Smooth muscle cell (in vitro differentiated cells): ENCODE measurements at regions not wholly inside any gene's neighbourhood (a gene's known extent, or its start where the extent isn't known, plus 50 kb on each side); places are given as distances from the start of the nearest gene placed in this dataset.
A peak's percentile ranks its signal among the peaks of the same experiment; 100 is the strongest.

ENCODE experiments used
- DNase-seq: peaks from one replicate; lab custom pipeline; 2025; ENCODE audit not compliant: unreplicated experiment; lab: John Stamatoyannopoulos, UW
- H2AFZ ChIP-seq: fragments of 200-600 bp; sonication (generic); 2 replicates; pipeline ENCODE4 v1.6.0; 2016; ENCODE audit warnings: antibody characterized with exemption, low read depth, mild to moderate bottlenecking
- H3F3A ChIP-seq: fragments of 200-600 bp; sonication (generic); 2 replicates; pipeline ENCODE4 v1.6.0; 2017; ENCODE audit warnings: antibody characterized with exemption, low read depth
- H3K27ac ChIP-seq: fragments of 200-600 bp; sonication (generic); 2 replicates; pipeline ENCODE4 v1.5.1; 2016; ENCODE audit warnings: low read depth, mild to moderate bottlenecking
- H3K27me3 ChIP-seq: fragments of 200-600 bp; sonication (generic); 2 replicates; pipeline ENCODE4 v1.6.1; 2016; ENCODE audit warnings: low read depth, mild to moderate bottlenecking
- H3K36me3 ChIP-seq: fragments of 200-600 bp; sonication (generic); 2 replicates; pipeline ENCODE4 v1.5.1; 2016; ENCODE audit warnings: low read depth
- H3K4me1 ChIP-seq: fragments of 200-600 bp; sonication (generic); 2 replicates; pipeline ENCODE4 v1.5.1; 2016; ENCODE audit warnings: low read depth
- H3K4me2 ChIP-seq: fragments of 200-600 bp; sonication (generic); 2 replicates; pipeline ENCODE4 v1.6.0; 2016; ENCODE audit warnings: mild to moderate bottlenecking
- H3K4me3 ChIP-seq: fragments of 200-600 bp; sonication (generic); 2 replicates; pipeline ENCODE4 v1.5.1; 2016; ENCODE audit warnings: mild to moderate bottlenecking
- H3K79me2 ChIP-seq: fragments of 200-600 bp; sonication (generic); 2 replicates; pipeline ENCODE4 v1.6.0; 2016; ENCODE audit warnings: low read depth, mild to moderate bottlenecking
- H3K9ac ChIP-seq: fragments of 200-600 bp; sonication (generic); 2 replicates; pipeline ENCODE4 v1.6.0; 2016; ENCODE audit warnings: low read depth
- H3K9me3 ChIP-seq: fragments of 200-600 bp; sonication (generic); replicated peaks from 2 replicates; pipeline ENCODE4 v1.5.1; 2016; ENCODE audit warnings: low read depth
- H4K20me1 ChIP-seq: fragments of 200-600 bp; sonication (generic); 2 replicates; pipeline ENCODE4 v1.6.0; 2016; ENCODE audit warnings: low read depth
- CTCF ChIP-seq: fragments of 200-600 bp; sonication (generic); IDR thresholded peaks from 2 replicates; pipeline ENCODE4 v1.5.1; 2017; ENCODE audit warnings: borderline replicate concordance, mild to moderate bottlenecking, antibody characterized with exemption; ENCODE audit not compliant: insufficient read depth, poor library complexity, severe bottlenecking
- WGBS: methylation state at CpG from one replicate; pipeline ENCODE4 v1.1.7; 2016; ENCODE audit warnings: low lambda C conversion rate; 5-methylcytosine and 5-hydroxymethylcytosine counted together

GRCh38 chrX:13142891-13143290 is 98.5 kb upstream of the FAM9C start:
- no peaks in the 10 kb centered on the region for H3F3A ChIP-seq
- no peak overlapping the region for H3K27ac ChIP-seq
- no peaks in the 10 kb centered on the region for H3K79me2 ChIP-seq
- no peak for TF ChIP-seq CTCF
- no peak overlapping the region for H3K4me3 ChIP-seq
- DNase-seq: no peak
- H3K9ac ChIP-seq: no peak overlapping the region
- no peak overlapping the region for H3K4me2 ChIP-seq
- no peaks in the 10 kb centered on the region for H3K4me1 ChIP-seq
- no peaks in the 10 kb centered on the region for H3K9me3 ChIP-seq
- H3K36me3 ChIP-seq: no peaks in the 10 kb centered on the region
- H4K20me1 ChIP-seq: no peaks in the 10 kb centered on the region
- H2AFZ ChIP-seq: peak overlapping the region; percentile 58
- WGBS: 77% methylated on average over 3 of the region's 3 CpGs
- H3K27me3 ChIP-seq: no peaks in the 10 kb centered on the region

- no peak for DNase-seq
- Histone ChIP-seq H3K4me1 (no peaks in the 10 kb centered on the region), H4K20me1 (no peaks in the 10 kb centered on the region)
These were observed 95.6 kb upstream of the FAM9C start for GRCh38 chrX:13140007-13140406.

GRCh38 chrX:13131396-13132137 is 87.1 kb upstream of the FAM9C start:
- Histone ChIP-seq H3K4me3 (no peak overlapping the region), H3K36me3 (no peaks in the 10 kb centered on the region), H3K9ac (no peak overlapping the region), H4K20me1 (no peaks in the 10 kb centered on the region), H3K4me2 (peak overlapping the region; percentile 4), H3K4me1 (peaks cover 9% of the 10 kb centered on the region), H3K27ac (no peak overlapping the region), H3K9me3 (no peaks in the 10 kb centered on the region), H3K27me3 (no peaks in the 10 kb centered on the region), H3F3A (peaks cover 4% of the 10 kb centered on the region), H3K79me2 (no peaks in the 10 kb centered on the region), H2AFZ (peak overlapping the region; percentile 17)
- 53% methylated on average over 3 of the region's 3 CpGs for WGBS
- no peak for TF ChIP-seq CTCF
- no peak for DNase-seq

More at GRCh38 chrX:13140007-13140406, 95.6 kb upstream of the FAM9C start:
- H3K4me2 ChIP-seq: no peak overlapping the region
- no peaks in the 10 kb centered on the region for H3F3A ChIP-seq
- WGBS: 94% methylated on average over 5 of the region's 5 CpGs
- no peaks in the 10 kb centered on the region for H3K36me3 ChIP-seq
- no peaks in the 10 kb centered on the region for H3K9me3 ChIP-seq
- H3K79me2 ChIP-seq: no peaks in the 10 kb centered on the region
- no peaks in the 10 kb centered on the region for H3K27me3 ChIP-seq
- TF ChIP-seq CTCF: no peak
- no peak overlapping the region for H3K9ac ChIP-seq
- no peak overlapping the region for H3K27ac ChIP-seq
- no peak overlapping the region for H2AFZ ChIP-seq
- no peak overlapping the region for H3K4me3 ChIP-seq

- Histone ChIP-seq H3K79me2 (no peaks in the 10 kb centered on the region), H3K4me1 (peaks cover 9% of the 10 kb centered on the region), H3K9me3 (no peaks in the 10 kb centered on the region), H2AFZ (no peak overlapping the region), H3K4me2 (peak overlapping the region; percentile 4), H4K20me1 (no peaks in the 10 kb centered on the region), H3K4me3 (no peak overlapping the region), H3K27ac (no peak overlapping the region), H3K9ac (no peak overlapping the region), H3F3A (peaks cover 4% of the 10 kb centered on the region), H3K36me3 (no peaks in the 10 kb centered on the region), H3K27me3 (no peaks in the 10 kb centered on the region)
- DNase-seq: no peak
- no peak for TF ChIP-seq CTCF
- 74% methylated on average over 1 of the region's 1 CpG for WGBS
These were observed 86.4 kb upstream of the FAM9C start for GRCh38 chrX:13130816-13131215.
